Panc1 (cell line): ENCODE measurements at regions not wholly inside any gene's neighbourhood (a gene's known extent, or its start where the extent isn't known, plus 50 kb on each side); places are given as distances from the start of the nearest gene placed in this dataset.

ENCODE experiments used
- POLR2AphosphoS5 ChIP-seq: IDR thresholded peaks from 2 replicates; pipeline ENCODE4 v1.6.1; 2012; ENCODE audit warnings: mild to moderate bottlenecking, low read depth, low read length, moderate library complexity
- SIN3A ChIP-seq: IDR thresholded peaks from 2 replicates; pipeline ENCODE4 v1.6.1; 2012; ENCODE audit warnings: low read depth, mild to moderate bottlenecking, low read length, moderate library complexity, borderline replicate concordance; ENCODE audit not compliant: insufficient read depth
- TF ChIP-seq, protein P1 (sequence below): fragments of 450-650 bp; IDR thresholded peaks from 2 replicates; pipeline ENCODE4 v1.5.1; 2017; ENCODE audit warnings: mild to moderate bottlenecking

DNA sequence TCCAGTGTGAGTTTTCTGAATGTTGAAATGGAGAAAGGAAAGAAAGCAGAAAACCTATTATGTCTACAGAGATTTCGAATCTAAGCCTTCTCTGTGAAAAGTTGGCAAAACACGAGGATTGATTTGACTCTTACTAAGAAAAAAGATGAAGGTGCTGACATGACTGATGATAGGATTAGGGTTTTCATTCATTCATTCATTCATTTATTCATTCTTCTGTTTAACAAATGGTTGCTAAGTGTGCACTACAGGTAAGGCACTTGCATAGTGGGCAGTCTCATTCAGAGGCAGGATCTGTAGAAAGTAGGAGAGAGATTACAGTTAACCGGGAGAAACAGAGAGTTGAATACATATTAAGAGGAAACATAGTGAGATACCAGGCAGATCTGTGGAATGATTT lies 137.1 kb downstream of the ZNF365 start:
- TF ChIP-seq, protein P1, sequence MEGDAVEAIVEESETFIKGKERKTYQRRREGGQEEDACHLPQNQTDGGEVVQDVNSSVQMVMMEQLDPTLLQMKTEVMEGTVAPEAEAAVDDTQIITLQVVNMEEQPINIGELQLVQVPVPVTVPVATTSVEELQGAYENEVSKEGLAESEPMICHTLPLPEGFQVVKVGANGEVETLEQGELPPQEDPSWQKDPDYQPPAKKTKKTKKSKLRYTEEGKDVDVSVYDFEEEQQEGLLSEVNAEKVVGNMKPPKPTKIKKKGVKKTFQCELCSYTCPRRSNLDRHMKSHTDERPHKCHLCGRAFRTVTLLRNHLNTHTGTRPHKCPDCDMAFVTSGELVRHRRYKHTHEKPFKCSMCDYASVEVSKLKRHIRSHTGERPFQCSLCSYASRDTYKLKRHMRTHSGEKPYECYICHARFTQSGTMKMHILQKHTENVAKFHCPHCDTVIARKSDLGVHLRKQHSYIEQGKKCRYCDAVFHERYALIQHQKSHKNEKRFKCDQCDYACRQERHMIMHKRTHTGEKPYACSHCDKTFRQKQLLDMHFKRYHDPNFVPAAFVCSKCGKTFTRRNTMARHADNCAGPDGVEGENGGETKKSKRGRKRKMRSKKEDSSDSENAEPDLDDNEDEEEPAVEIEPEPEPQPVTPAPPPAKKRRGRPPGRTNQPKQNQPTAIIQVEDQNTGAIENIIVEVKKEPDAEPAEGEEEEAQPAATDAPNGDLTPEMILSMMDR: no peak
- TF ChIP-seq SIN3A (no peak), POLR2AphosphoS5 (no peak)
